ENCODE measurements at regions not wholly inside any gene's neighbourhood (a gene's known extent, or its start where the extent isn't known, plus 50 kb on each side); places are given as distances from the start of the nearest gene placed in this dataset.

DNA sequence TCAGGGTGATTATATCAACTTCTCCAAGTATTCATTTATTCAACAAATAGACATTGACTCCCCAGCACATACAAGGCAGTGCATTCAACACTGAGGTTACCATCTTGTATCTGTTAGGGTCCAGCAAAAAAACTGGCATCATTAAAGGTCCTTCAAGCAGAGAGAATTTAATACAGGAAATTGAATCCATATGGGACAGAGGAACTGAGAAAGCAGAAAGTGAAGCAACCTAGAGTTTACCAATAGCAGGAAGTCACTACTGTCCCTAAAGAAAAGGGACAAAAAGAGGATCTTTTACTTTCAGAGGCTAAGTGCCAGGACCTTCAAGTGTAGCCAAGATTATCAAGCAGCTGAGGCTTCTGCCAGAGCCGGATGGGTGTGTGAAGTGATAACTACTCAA is 237.8 kb upstream of the TBX3 start:
- no peak for TF ChIP-seq CTCF (IDR thresholded peaks at IDR 0.05; ENCODE audit: unreplicated experiment)
- Mint-ChIP-seq H3K27ac (peak overlapping the region; percentile 47), H3K9me3 (peaks cover 34% of the 10 kb centered on the region), H3K4me3 (no peak overlapping the region), H3K36me3 (peaks cover 20% of the 10 kb centered on the region), H3K27me3 (ENCODE audit: low read depth) (no peaks in the 10 kb centered on the region), H3K4me1 (peaks cover 34% of the 10 kb centered on the region)
- no peak for DNase-seq (ENCODE audit: low spot score in 2 of 2, unreplicated experiment in 2 of 2)

GRCh38 chr12:114920771-114921554 is 237.0 kb upstream of the TBX3 start:
- Mint-ChIP-seq H3K27ac (peak overlapping the region; percentile 47), H3K27me3 (ENCODE audit: low read depth) (no peaks in the 10 kb centered on the region), H3K36me3 (peaks cover 20% of the 10 kb centered on the region), H3K4me3 (no peak overlapping the region), H3K9me3 (peaks cover 29% of the 10 kb centered on the region), H3K4me1 (peaks cover 42% of the 10 kb centered on the region)
- no peak for TF ChIP-seq CTCF (IDR thresholded peaks at IDR 0.05; ENCODE audit: unreplicated experiment)
- no peak for DNase-seq (ENCODE audit: low spot score in 2 of 2, unreplicated experiment in 2 of 2)

DNA sequence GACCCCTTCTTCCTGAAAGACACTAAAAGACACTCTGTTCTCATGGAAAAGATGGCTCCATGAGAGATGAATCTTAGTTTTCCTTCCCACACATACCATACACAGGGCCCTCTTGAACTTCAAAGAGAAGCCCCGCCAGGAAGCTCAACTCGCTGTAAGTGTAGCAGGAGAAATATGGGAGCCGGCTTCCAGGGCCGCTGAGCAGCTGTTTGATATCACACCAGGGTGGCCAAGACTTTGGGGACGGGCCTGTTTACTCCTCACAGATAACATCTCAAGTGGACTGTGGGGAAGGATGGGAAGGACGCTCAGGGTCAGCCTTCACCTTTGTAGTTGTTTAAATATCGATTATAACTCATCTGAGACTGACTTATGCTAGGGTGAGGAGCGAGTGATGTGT is 235.5 kb upstream of the TBX3 start:
- no peak overlapping the region for H3K4me3 Mint-ChIP-seq

DNA sequence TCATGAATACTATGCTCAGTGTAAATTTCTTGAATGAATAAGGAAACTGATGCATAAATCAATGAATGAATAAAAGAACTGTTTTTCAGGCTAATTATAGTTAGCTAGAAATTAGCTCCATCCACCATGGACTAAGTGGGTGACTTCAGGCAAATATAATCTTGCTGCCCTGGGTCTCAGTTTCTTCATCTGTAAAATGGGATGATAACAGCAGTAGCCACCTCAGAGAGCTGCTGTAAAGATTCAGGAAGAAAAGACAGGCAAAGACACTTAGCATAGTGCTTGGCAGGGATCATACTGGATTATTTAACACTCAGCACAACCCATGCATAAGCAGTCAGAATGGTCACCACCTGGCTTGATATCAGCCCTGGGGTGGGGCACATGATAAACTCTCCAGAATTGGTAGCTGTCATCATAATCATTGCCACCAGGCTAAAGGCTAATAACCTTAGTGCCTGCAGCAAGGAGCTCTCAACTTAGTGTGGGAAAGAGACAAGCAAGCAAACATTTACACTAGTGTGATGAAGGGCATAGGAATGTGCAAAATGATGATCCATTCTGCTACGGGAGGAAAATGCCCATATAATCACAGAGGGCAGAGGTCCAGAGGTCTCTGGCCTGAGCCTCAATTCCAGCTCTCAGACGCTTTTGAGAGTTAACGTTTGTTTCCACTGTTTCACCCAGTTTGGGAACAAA is 234.7 kb upstream of the TBX3 start:
- H3K4me1 Mint-ChIP-seq: peaks cover 61% of the 10 kb centered on the region
- H3K4me3 Mint-ChIP-seq: no peak overlapping the region
- peaks cover 25% of the 10 kb centered on the region for H3K9me3 Mint-ChIP-seq
- H3K27ac Mint-ChIP-seq: peak overlapping the region; percentile 94
- no peak for DNase-seq (ENCODE audit: low spot score in 2 of 2, unreplicated experiment in 2 of 2)
- H3K36me3 Mint-ChIP-seq: peaks cover 16% of the 10 kb centered on the region
- no peaks in the 10 kb centered on the region for H3K27me3 Mint-ChIP-seq (ENCODE audit: low read depth)
- TF ChIP-seq CTCF (IDR thresholded peaks at IDR 0.05; ENCODE audit: unreplicated experiment): no peak

More for the DNA sequence above, 235.5 kb upstream of the TBX3 start:
- H3K27me3 Mint-ChIP-seq (ENCODE audit: low read depth): no peaks in the 10 kb centered on the region
- H3K9me3 Mint-ChIP-seq: peaks cover 25% of the 10 kb centered on the region
- peaks cover 53% of the 10 kb centered on the region for H3K4me1 Mint-ChIP-seq
- peaks cover 17% of the 10 kb centered on the region for H3K36me3 Mint-ChIP-seq
- no peak for TF ChIP-seq CTCF (IDR thresholded peaks at IDR 0.05; ENCODE audit: unreplicated experiment)
- DNase-seq (ENCODE audit: low spot score in 2 of 2, unreplicated experiment in 2 of 2): peak in 1 of 2 experiments; percentile 47
- peak overlapping the region; percentile 94 for H3K27ac Mint-ChIP-seq

DNA sequence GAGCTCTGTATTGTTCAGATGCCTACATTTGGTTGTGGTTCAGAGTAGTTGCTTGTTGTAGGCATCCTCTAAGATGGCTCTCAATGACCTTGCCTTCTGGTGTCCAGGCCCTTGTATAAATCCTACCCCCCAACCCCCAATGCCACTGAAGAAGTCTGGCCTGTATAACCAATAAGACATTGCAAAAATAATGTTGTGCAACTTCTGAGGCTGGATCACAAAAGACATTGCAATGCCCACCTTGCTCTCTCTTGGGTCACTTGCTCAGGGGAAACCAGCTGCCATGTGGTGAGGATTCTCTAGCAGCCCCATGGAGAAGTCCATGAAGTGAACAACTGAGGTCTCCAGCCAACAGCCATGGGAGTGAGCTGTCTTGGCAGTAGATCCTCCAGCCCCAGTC is 234.0 kb upstream of the TBX3 start:
- no peak for DNase-seq (ENCODE audit: low spot score in 2 of 2, unreplicated experiment in 2 of 2)
- H3K4me3 Mint-ChIP-seq: no peak overlapping the region
- H3K9me3 Mint-ChIP-seq: peaks cover 19% of the 10 kb centered on the region
- peaks cover 61% of the 10 kb centered on the region for H3K4me1 Mint-ChIP-seq
- peaks cover 10% of the 10 kb centered on the region for H3K36me3 Mint-ChIP-seq
- no peak for TF ChIP-seq CTCF (IDR thresholded peaks at IDR 0.05; ENCODE audit: unreplicated experiment)
- no peaks in the 10 kb centered on the region for H3K27me3 Mint-ChIP-seq (ENCODE audit: low read depth)
- no peak overlapping the region for H3K27ac Mint-ChIP-seq
